GM12874 (cell line): ENCODE measurements at regions not wholly inside any gene's neighbourhood (a gene's known extent, or its start where the extent isn't known, plus 50 kb on each side); places are given as distances from the start of the nearest gene placed in this dataset.

Experiments
- TF ChIP-seq, protein P1 (sequence below): IDR thresholded peaks from 2 replicates; pipeline ENCODE4 v1.5.1; 2011; ENCODE audit warnings: low read depth, mild to moderate bottlenecking, control low read depth, low read length, moderate library complexity; ENCODE audit not compliant: insufficient read depth

DNA sequence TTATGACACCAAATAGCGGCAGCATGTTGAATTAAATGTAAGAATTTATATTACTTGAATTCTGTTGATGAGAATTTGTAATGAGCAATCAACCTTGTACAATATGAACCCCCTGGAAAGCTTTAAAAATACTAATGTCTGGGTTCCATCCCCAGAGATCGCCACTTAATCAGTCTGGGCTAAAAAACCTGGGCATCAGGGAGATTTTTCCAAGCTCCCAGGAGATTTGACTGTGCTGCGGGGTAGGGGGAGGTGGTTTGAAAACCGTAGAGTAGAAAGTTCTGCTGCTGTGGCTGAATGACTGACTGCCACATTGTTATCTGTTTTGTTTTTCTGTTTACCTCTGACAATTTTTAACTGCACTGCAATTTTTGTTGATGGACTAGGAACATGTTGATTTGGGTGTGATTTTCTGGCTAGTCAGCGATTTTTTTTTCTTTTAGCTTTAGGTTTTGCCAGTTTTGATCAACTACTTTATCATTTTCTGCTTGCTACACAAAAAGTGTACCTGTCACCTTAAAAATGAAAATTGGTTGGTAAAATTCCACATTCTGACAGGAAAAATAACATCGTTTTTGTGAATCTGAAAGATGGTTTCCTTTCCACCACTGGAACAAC lies 79.3 kb downstream of the PCTP start:
- TF ChIP-seq, protein P1, sequence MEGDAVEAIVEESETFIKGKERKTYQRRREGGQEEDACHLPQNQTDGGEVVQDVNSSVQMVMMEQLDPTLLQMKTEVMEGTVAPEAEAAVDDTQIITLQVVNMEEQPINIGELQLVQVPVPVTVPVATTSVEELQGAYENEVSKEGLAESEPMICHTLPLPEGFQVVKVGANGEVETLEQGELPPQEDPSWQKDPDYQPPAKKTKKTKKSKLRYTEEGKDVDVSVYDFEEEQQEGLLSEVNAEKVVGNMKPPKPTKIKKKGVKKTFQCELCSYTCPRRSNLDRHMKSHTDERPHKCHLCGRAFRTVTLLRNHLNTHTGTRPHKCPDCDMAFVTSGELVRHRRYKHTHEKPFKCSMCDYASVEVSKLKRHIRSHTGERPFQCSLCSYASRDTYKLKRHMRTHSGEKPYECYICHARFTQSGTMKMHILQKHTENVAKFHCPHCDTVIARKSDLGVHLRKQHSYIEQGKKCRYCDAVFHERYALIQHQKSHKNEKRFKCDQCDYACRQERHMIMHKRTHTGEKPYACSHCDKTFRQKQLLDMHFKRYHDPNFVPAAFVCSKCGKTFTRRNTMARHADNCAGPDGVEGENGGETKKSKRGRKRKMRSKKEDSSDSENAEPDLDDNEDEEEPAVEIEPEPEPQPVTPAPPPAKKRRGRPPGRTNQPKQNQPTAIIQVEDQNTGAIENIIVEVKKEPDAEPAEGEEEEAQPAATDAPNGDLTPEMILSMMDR: no peak

DNA sequence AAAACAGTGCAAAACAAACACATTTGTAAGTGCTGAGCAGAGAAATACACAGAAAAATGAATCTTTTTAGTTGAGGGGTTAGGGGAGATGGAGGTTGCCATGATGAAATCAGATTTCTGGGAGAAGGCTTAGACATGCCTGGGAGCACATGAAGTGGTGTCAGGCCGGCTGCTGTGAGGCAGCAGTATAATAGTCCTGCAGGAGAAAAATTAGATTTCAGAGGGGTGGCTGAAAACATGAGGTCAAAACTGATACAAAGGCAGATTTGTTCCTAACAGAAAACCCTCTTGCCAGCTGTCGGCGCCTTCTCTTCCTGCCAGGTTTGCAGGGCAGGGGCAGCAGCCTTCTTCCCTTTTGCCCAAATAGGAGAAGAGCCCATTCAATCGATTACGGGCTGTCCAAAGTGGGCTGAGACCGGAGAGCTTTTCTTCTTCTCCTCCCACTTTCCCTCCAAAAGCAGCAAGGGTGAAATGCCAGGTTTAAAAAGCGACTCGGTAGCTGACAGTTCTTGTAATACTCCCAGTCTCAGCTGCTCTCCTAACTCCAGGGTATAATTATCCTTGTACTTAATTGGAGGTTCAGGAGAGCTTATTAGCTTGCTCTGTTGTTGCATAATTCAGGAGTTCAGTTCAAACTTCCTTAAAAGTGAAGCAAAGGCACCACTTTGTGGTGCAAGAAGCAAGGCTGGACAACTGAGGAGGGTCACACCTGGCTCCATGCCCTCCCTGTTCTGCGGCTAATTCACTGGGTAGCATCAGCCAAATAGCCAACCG lies 80.0 kb downstream of the PCTP start:
- TF ChIP-seq, protein P1: no peak

DNA sequence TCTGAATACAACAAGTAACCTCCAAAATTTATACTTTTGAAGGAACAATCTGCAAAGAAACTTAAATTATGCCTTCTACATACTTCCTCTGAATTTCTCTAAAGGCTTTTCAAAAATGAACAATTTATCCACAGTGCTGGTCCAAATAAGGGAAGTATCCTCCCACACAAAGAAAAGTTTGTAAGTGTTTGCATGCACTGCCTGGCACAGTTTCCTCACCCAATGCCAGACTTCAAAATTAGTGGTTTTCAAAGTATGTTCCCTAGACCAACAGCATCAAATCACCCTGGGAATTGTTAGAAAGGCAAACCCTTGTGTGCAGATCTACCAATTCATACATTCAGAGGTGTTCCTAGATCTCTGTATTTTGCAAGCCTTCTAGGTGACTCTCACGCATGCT lies 82.5 kb downstream of the PCTP start:
- TF ChIP-seq, protein P1: no peak

DNA sequence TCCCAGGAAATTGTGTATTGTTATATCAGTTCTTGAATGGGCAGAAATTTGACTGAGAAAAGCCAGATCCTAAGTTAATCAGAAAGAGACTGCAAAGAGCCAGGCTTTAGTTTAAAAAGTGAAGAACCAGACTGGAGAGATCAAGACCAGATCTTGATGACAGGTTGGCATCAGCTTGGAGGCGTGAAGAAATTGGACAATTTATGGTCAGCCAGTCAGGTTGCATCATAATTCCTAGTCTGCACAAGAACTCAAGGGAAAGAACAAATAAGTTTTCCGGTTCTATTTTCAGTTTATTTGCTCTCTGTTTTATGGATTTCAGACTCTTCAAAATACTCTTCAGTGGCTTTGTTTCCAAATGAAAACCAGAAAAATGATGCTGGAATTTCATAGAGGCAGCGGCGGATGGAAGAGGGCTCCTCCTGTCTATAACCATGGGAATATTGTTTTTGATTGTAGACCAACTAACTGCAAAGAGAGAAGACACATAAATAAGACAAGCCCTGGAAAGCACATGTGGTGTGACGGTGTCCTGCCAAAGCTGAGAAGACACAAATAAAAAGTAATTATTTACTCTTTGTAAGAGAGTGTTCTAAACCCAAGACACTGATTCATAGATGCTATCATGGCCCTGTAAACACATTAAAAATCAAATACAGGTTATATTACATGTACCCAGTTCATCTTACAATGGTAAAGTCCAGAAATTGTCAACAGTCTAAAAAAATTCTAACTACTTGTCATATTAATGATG lies 91.7 kb downstream of the PCTP start:
- TF ChIP-seq, protein P1: no peak

DNA sequence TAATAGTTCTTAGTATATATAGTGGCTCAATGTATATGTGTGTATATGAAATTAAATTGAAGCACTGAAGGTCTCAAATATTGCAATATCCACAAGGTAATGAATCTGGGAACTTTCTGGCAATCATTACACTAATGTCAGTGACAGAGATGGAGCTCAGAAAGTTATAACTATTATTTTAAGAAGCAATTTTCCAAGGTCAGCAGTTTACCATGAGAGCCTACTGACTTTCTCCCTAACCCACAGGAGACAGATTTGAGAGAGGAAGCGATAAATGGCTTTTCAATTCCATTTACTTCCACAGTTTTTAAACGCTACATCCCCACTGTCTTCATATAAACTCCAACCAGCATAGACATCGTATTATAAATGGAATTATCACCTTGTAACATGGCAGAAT lies 92.9 kb downstream of the PCTP start:
- TF ChIP-seq, protein P1: no peak

DNA sequence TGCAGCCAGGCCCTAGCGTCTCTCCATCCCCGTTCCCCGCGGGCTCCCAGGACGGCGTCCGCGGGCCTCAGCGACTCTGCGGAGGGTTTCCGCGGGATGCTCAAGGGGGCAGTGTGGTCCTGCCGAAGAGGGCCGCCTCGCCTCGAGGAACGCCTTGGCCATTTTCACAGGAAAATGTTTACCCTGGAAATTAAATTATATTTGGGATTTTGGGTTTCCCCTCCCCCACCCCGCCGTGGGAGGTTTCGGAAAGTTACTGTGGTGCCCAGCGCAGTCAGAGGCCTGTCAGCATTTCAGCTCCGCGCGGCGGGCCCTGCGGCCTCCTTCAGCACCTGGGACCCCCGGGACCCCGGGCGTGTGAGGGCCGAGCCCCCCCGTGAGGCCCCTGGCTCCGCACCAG lies 94.5 kb downstream of the PCTP start:
- TF ChIP-seq, protein P1: peak; percentile 43

DNA sequence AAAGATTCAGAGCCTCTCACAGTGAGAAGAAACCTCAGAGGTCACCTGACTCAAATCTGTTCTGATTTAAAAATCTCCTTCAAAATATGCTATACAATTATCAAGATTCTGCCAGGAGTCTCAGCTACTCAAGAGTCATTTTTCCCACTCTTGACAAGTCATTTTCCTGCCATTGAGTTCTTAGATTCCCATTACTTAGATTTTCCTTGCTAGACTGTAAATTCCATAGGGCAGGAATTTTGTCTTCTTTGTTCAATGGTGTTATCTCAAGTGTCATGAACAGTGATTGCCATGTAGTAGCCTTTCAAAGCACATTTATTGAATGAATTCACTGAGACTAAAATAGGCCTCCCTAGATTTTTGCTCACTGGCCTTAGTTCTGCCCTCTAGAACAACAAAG lies 95.9 kb downstream of the PCTP start:
- TF ChIP-seq, protein P1: no peak
